RKO (cell line): ENCODE measurements at regions not wholly inside any gene's neighbourhood (a gene's known extent, or its start where the extent isn't known, plus 50 kb on each side); places are given as distances from the start of the nearest gene placed in this dataset.
"Not testable (repeated sequence)": the region's sequence is repeated elsewhere in the genome, so short reads cannot be mapped to it uniquely, and the experiment has no call there.

Experiments used
- DNase-seq: peaks from one replicate; pipeline ENCODE4 v3.0.0-alpha.2; 2016; ENCODE audit warnings: low spot score

DNA sequence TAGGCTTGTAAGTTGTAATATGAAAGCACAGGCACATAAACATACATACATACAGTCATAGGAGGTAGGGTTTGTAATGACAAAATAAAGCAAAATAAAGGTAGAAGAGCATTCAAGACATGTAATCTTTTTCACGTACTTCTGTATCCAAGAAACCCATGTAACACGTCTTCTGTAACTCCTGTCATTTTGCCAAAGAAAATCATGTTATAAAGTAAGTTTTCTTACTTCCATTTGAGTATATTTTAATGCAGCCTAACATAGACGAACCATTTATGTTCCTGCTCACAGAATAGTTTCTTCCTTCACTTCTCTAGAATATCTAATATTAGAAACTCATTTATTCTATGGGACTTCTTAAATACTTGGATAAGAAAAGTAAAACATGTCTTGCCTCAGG is 1884.0 kb upstream of the CELF4 start:
- DNase-seq = no peak

DNA sequence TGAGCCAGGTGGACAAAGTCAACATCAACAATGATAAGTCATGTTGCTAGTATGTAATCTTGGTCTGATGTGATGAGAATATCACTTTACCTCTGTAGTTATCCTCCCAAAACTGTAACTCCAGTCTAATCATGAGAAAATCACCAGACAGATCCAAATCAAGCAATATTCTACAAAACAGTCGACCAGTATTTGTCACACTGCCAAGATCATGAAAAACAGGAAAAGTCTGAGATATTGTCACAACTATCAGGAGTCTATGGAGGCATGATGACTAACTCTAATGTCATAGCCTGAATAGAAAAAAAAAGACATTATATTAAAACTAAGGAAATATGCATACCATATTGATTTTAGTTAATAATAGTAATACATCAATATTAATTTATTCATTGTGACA is 1883.3 kb upstream of the CELF4 start:
- DNase-seq = peak; percentile 19

GRCh38 chr18:39444957-39445356 is 1879.4 kb upstream of the CELF4 start:
- DNase-seq = not testable (repeated sequence)

GRCh38 chr18:39441648-39442047 is 1876.0 kb upstream of the CELF4 start:
- DNase-seq = no peak

- DNase-seq = no peak
These were observed 1870.4 kb upstream of the CELF4 start for GRCh38 chr18:39435996-39436395.

GRCh38 chr18:39435209-39435608 is 1869.6 kb upstream of the CELF4 start:
- DNase-seq = no peak

GRCh38 chr18:39434223-39434920 is 1868.8 kb upstream of the CELF4 start:
- DNase-seq = no peak

- no peak for DNase-seq
These were observed 1859.7 kb upstream of the CELF4 start for GRCh38 chr18:39425172-39425850.

GRCh38 chr18:39424261-39424660 is 1858.7 kb upstream of the CELF4 start:
- DNase-seq = no peak

DNA sequence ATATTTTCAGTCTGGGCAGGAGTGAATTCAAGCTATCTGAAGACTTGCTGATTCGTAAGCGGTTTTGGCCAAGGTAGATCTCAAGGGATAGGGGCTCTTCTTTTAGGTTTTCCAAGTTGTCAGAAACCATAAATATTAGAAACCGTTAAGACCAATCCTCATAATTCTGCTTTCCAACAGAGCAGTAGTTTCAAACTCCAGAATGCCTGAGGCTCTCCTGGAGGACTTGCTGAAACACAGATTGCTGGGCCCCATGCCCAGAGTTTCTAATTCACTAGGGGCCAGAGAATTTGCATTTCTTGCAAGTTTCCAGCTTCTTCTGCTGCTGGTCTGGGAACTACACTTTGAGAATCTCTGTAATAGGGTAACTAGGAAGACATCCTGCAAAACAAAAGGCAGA is 1855.7 kb upstream of the CELF4 start:
- DNase-seq = no peak

DNA sequence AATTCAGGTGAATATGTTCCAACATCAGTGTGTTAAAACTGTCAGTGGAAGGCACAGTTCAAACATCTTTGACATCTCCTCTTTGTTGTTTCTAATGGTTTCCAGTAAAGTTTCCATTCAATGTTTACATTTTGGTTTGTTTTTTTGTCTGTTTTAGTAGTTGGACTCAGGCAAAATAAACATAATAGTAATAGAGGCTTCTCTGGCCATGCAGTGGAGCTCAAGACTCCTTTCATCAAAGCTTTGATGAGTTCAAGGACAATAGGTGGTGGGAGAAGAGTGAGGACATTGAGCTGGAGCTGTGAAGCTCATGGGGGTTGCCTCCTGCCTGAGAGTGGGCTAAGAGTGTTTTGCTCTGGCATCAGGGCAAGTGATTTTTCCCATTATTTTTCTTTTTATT is 1853.7 kb upstream of the CELF4 start:
- no peak for DNase-seq

DNA sequence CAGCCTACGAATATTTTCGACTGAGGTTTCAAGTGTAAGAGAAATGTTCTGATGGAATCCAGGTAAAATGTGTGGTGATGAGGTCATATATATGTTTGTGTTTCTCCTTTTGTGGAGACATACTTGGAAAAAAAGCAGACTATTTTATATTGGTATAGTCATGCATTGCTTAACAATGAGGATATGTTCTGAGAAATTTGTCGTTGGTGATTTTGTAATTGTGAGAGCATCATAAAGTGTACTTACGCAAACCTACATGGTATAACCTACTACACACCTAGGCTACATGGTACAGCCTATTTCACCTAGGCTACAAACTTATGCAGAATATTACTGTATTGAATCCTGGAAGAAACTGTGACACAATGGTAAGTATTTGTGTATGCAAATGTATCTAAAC is 1849.9 kb upstream of the CELF4 start:
- DNase-seq = no peak

GRCh38 chr18:39414009-39414700 is 1848.6 kb upstream of the CELF4 start:
- DNase-seq = peak; percentile 95

DNA sequence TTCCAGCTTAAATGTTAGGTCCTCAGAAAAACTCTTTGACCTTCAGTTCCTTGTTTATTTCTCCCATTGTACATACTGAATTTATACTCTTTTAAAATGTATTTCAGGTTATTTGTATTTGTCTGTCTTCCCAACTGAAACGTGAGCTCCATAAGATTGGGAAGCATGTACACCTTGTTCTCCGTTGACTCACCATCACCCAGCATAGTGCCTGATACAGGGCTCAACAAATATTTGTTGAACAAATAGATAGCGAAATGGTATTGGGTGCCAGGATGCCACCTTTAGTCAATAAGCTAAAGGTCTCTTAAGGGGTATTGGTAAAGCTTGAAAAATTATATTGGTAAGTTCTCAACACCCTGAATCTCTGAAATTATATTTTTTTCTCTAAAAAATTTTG is 1841.3 kb upstream of the CELF4 start:
- no peak for DNase-seq

- no peak for DNase-seq
These were observed 1837.5 kb upstream of the CELF4 start for GRCh38 chr18:39403121-39403520.

- DNase-seq = no peak
These were observed 1834.1 kb upstream of the CELF4 start for GRCh38 chr18:39399662-39400061.

DNA sequence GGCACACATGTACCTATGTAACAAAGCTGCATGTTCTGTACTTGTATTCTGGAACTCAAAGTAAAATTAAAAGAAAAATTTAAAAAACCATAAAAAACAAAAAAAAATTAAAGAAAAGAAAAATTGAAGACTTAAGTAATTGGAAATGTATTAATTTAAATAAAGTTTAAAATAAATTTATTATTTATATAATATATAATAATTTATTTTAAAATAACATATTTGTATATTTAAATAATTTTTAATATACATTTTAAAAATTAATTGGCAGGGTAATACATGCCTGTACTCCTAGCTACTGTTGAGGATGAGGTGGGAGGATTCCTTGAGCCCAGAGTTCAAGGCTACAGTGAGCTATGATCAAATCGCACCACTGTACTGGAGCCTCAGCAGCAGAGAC is 1830.6 kb upstream of the CELF4 start:
- no peak for DNase-seq

- no peak for DNase-seq
These were observed 1824.3 kb upstream of the CELF4 start for GRCh38 chr18:39389800-39390379.

- DNase-seq = no peak
These were observed 1815.3 kb upstream of the CELF4 start for GRCh38 chr18:39380866-39381265.

DNA sequence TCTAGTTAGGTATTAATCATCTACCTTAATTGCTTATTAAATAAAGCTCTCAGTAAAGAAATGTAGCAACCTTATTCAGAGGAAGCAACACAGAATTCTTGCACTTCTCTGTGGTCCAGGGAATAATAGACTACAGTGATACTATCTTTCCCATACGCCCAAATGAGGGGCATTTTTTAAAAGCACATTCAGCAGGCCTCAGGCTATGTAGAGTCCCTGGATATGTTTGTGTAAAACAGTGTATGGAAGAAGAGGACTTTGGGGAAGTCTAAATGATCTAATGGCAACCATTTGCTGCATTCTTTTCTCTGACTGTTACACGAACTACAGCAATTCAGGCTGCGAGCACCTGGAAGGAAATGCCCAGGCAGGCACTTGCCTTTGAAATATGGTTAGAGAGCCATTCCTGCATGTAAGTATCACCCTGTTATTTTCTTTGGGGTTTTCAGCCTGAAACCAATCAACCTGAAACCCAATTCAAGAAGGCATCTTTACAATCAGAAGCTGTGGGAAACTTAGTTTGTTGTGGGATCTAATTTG is 1814.7 kb upstream of the CELF4 start:
- DNase-seq = no peak

- no peak for DNase-seq
These were observed 1809.5 kb upstream of the CELF4 start for GRCh38 chr18:39375066-39375465.

DNA sequence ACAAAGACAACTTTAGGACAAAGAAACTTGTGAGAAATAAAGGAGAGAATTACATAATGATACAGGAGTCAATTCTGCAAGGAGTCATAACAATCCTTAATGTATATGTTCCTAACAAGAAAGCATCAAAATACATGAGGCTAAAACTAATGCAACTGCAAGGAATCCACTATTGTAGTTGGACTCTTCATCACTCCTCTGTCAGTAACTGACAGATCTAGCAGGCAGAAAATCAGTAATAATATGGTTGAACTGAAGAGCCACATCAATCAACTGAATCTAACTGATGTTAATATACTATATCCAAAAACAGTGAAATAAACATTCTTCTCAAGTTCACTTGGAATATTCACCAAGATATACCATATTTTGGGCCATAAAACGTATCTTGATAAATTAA is 1806.4 kb upstream of the CELF4 start:
- no peak for DNase-seq

DNA sequence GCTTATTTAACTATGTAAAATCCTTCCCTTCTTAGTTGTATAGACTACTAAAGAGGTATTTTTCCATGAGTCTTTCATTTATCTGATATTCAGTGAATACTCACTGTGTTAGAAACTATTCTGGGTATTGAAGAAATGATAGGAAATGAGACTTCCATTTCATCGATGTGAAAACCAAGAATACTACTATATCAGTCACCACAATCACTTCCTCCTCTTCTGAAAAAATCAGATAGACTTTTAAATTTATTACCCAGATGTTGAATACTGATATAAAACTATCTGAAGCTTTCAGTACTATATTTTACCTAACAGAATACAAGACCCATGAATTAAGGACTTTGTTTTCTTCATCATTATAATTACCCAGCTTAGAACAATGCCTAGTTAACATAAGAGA is 1801.1 kb upstream of the CELF4 start:
- no peak for DNase-seq
